ENCODE measurements at regions not wholly inside any gene's neighbourhood (a gene's known extent, or its start where the extent isn't known, plus 50 kb on each side); places are given as distances from the start of the nearest gene placed in this dataset.

DNA sequence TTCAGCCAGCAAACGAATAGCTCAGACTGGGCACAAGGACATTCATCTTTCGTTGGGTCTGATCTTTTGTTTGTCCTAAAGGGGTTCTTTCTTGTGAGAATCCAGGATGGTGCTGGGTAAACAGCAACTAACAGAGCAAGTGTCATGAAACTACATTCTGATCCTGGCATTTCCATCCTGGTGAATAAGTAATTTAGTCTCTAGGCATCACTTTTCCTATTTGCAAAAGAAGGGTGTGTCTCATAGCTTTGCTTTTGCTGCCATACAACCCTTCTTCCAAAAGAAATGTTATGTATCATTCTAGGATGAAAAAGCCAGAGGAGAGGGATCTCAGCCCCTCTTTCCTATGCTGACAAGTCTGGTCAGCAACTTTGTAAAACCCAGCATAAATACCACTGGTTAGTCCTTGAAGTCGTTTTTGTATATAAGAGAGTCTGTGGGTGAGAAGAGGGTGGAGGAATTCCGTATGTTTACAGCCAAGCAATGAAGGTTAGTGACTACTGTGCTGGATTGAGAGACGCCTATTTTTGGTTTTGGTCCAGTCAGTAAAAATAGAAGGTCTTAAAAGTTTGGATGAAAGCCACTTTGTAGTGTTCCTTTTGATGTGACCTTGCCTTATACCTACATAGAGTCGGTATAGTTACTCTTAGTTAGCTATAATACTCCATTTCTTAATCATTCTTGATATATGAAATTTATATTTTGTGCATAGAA is 88.4 kb upstream of the SLC25A13 start:
- no peak for DNase-seq

DNA sequence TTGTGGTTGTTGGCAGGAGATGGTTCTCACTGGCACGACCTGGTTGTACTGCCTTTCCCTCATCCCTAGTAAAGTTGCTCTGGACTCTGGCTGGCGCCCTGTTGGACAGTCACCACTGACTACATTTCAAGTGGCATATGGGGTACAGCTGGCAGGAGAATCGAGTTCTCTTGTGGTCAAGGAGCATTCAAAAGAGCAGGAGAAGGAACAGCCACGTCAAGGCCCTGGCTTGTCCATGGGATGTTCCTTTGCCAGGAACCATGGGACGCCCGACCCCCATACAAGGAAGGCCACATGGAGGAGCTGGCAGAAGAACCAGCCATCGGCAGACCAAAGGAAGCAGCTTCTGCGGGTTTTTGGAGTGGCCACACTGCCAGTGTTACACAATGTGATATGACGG is 87.0 kb upstream of the SLC25A13 start:
- no peak for DNase-seq

DNA sequence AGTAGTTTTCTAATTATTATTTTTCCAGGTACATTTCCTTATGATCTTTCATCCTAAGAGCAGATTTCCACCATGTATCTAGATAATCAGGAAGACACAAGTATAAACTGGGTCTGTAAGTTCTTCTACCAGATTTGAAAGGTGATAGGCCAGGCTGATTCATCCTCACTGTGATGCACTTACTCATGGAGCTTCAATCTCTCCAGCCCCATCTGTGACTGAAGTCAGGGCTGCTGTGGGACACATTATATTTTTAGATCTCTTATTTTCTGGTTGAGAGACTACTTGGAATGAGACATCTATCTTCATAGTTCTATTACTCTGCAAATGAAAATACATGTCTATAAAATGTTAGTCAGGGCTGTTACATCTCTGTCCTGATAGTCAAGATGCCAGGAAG is 85.5 kb upstream of the SLC25A13 start:
- no peak for DNase-seq

DNA sequence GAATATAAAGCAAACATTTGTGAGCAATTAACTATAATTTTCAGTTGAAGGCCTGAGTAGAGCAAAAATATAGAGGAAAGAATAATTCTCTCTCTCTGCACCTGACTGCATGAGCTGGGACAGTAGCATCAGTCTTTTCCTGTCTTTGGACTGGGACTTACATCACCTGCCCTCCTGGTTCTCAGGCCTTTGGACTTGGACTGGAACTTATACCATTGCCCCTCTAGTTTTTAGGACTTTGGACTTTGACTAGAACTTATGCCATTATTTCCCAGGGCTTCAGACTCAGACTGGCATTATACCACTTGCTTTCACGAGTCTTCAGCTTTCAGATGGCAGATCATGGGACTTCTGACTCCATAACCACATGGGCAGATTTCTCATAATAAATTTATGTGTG is 81.0 kb upstream of the SLC25A13 start:
- no peak for DNase-seq

DNA sequence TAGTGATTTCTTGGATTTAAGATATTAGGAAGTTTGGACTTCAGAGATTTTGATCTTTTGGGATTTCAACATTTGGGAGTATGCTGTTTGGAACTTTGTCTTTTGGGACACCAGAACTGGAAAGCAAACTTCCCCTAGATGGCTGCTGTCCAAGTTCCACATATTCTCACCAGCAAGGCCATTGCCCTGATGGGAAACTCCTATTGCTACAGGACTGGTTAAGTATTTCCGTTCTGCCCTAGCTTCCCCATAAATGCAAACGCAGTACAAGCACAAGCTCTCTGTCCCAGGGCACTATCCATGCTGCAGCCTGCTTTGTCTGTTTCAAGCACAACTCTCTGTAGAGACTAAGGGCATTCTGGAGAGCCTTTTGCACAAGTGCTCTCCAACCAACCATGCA is 79.3 kb upstream of the SLC25A13 start:
- no peak for DNase-seq

DNA sequence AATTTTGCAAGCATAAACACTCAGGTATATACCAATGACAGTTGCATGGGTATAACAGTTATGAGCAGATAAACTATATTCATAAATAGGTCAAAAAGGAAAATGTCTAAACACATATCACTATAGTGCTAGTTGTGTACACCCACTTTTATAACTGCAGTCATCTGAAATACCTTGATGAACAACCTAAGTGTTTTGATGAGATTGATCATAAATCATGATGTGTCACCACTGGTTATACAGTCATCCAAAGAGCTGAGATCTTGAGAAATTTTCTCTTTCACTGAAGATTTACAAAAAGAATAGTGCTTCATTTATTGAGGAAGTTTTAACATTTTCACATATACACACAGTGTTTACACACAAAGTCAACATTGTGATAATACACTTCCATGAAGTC is 78.6 kb upstream of the SLC25A13 start:
- no peak for DNase-seq

DNA sequence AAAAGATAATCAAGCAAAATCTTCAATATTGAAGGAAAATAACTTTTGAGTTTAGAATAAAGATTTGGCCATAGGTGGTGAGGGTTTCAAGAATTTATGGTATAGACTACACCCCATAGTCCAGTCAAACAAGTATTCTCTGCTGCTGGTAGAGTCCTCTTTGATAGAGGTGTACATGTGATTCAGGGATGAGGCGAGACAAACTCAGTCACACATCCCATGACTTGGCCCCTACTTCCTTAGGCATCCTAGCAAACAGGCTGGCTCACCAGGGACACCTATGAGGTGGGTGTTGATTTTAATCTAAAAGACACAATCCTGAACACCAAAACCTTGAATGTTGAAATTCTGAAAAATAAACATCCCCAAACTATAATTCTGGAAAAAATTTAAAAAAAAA is 78.1 kb upstream of the SLC25A13 start:
- DNase-seq: no peak

DNA sequence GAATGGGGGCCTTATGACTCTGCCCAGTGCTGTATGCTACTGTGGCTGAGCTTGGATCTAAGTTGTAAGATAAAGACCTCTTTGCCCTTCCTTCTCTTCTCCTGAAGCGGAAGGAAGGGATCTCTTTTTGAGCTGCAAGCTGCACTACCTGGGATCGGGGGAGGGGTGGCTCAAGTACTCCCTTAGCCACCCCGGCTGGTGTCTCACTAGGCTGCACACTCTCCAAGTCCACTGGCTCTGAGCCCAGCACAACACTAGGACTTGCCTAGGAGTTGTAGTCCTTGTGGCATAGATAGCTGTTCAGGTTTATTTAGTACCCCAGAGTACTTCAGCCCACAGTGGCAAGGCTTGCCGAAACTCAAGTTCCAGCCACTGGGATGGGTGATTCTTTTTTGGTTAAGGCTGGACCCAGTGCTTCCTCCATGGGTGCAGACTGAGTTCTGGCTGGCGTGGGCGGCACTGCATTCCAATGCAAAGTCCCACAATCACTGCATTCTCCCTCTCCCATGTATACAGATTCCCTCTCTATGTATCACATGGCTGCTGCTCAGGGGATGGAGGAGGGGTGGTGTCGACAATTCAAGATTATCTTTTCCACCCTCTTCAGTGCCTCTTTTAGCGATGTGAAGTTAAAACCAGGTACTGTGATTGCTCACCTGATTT is 76.2 kb upstream of the SLC25A13 start:
- no peak for DNase-seq

DNA sequence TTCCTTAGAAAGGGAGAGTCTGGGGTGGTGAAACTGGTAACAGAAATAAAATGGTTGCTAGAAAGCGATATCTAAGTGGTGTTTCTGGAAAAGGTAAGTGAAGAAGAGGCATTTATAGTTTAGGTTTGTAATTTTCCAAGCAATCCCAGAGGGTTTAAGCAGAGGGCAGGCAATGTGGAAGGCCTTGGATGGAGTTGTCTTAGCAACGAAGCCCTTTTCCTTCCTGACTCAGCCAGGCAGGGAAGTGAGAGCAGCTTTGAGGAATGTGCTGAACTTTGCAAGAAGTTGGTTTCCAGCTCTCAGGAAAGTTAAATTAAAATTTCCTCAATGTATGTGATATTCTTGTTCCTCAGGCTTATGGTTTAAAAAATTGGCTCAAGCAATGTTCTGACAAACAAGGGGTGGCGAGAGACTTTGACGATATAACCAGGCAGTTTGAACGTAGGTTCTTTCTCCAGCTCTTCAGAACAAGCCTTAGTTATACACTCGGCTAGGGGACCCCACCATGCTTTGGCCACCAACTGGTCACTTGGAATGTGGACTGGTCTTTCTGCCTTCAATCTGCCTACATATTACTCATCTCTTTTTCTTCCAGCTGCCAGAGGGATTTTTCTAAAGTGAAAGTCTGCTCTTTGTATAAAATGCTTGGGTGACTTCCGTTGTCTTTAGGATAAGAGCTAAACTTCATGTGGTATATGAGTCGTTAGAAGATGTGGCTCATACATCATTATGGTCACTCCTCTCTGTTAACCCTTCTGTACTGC is 66.9 kb upstream of the SLC25A13 start:
- DNase-seq: peak; percentile 8

DNA sequence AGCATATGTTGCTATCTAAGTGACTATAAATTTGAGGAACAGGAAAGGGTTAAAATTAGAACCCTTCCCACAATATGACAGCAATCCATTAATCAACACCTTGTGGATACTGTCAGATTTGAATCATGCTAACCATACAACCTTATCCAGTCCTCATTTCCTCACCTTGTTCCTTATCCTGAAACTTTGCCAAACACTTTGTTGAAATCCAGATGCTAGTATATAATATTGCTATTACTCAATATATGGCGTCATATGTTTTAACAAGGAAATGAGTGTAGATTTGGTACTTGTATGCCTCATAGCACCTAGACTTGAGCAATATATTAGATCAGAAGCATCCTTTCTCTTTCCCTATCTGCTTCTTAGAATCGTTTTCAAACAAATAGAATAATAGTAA is 66.3 kb upstream of the SLC25A13 start:
- DNase-seq: no peak

DNA sequence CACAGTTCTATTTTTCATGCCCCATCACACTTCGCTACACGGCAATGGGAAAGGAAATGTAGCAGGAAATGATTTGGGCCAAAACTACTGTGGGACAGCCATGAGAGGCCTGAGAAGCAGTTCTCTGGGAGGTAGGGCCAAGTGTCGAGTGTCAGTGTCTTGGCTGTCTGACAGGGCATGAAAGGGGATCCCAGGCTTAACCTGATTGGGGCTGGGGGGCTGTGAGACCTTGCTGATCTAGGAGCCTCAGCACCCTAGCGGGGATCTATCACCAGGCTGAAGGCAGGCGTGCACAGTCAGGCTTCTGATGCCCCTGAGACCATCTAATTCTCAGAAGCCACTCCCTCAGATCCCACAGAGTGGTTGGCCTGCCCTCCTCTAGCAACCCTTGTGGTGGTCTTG is 58.2 kb upstream of the SLC25A13 start:
- no peak for DNase-seq

DNA sequence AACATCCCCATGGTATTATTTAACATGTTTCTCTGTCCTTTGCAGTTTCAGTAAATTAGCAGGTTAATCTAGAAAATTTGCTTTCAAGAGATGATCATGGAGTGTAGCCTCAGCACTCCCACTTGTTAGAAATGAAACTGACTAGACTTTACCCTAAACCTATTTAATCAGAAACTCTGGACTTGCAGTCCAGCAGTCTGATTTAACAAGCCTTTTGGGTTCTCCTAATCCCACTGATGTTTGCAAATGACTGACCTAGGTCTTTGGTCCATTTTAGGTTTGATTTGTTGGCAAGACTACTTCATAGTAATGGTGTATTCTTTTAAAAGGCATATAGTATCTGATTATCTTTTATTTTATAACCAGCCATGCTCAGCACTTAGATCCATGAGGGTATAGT is 55.5 kb upstream of the SLC25A13 start:
- no peak for DNase-seq

Measured in left kidney (tissue), 1 donor.